ENCODE measurements at regions not wholly inside any gene's neighbourhood (a gene's known extent, or its start where the extent isn't known, plus 50 kb on each side); places are given as distances from the start of the nearest gene placed in this dataset.
A peak's percentile ranks its signal among the peaks of the same experiment; 100 is the strongest.
"Not testable (repeated sequence)": the region's sequence is repeated elsewhere in the genome, so short reads cannot be mapped to it uniquely, and the experiment has no call there.

- intact Hi-C loops (cut with DNase I), result no loop called here
- Histone ChIP-seq H3K4me1 (peaks cover 0 to 36% (median 15%) of the 10 kb centered on the region in 4 donors), H3K9me3 (no peaks in the 10 kb centered on the region), H3K36me3 (no peaks in the 10 kb centered on the region), H3K27me3 (no peaks in the 10 kb centered on the region), H3K4me3 (no peak overlapping the region), H3K27ac (peak overlapping the region in 3 of 4 donors; percentile 8 to 51 (median 46))
- peak in 1 of 4 donors; percentile 14 for TF ChIP-seq EP300 (IDR thresholded peaks at IDR 0.05)
- no peak for TF ChIP-seq POLR2A (IDR thresholded peaks at IDR 0.05)
- TF ChIP-seq POLR2AphosphoS5 (IDR thresholded peaks at IDR 0.05), result peak; percentile 17 to 81 (median 50)
- no peak for DNase-seq
Measured at GRCh38 chr7:84908196-84908793, 278.6 kb downstream of the SEMA3D start.

GRCh38 chr7:84906889-84907288 lies 280.0 kb downstream of the SEMA3D start:
- no peaks in the 10 kb centered on the region for H3K27me3 ChIP-seq
- peaks cover 0 to 33% (median 14%) of the 10 kb centered on the region in 4 donors for H3K4me1 ChIP-seq
- intact Hi-C loops (cut with DNase I), result no loop called here
- H3K9me3 ChIP-seq, result no peaks in the 10 kb centered on the region
- no peak for TF ChIP-seq POLR2A (IDR thresholded peaks at IDR 0.05)
- TF ChIP-seq EP300 (IDR thresholded peaks at IDR 0.05), result no peak
- no peak overlapping the region for H3K4me3 ChIP-seq
- H3K36me3 ChIP-seq, result no peaks in the 10 kb centered on the region
- peak overlapping the region in 3 of 4 donors; percentile 34 to 51 (median 46) for H3K27ac ChIP-seq
- no peak for DNase-seq
- 85 to 87% methylated on average over 4 of the region's 4 CpGs for WGBS, 2 donors

GRCh38 chr7:84904561-84904960 lies 282.3 kb downstream of the SEMA3D start:
- no peaks in the 10 kb centered on the region for H3K9me3 ChIP-seq
- H3K27me3 ChIP-seq, result no peaks in the 10 kb centered on the region
- H3K36me3 ChIP-seq, result no peaks in the 10 kb centered on the region
- no peak for TF ChIP-seq CTCF (IDR thresholded peaks at IDR 0.05)
- no peak for TF ChIP-seq POLR2A (IDR thresholded peaks at IDR 0.05)
- no peak for TF ChIP-seq EP300 (IDR thresholded peaks at IDR 0.05)
- no peak for TF ChIP-seq POLR2AphosphoS5 (IDR thresholded peaks at IDR 0.05)
- peaks cover 0 to 33% (median 14%) of the 10 kb centered on the region in 4 donors for H3K4me1 ChIP-seq
- no peak overlapping the region for H3K27ac ChIP-seq
- no peak for DNase-seq
- intact Hi-C loops (cut with DNase I), result no loop called here
- H3K4me3 ChIP-seq, result no peak overlapping the region

GRCh38 chr7:84901366-84901765 lies 285.5 kb downstream of the SEMA3D start:
- Histone ChIP-seq H3K36me3 (no peaks in the 10 kb centered on the region), H3K9me3 (no peaks in the 10 kb centered on the region), H3K27me3 (no peaks in the 10 kb centered on the region), H3K4me1 (peaks cover 0 to 8% (median 0%) of the 10 kb centered on the region in 4 donors), H3K4me3 (no peak overlapping the region), H3K27ac (no peak overlapping the region)
- DNase-seq, result no peak
- intact Hi-C loops (cut with DNase I), result no loop called here
- no peak for TF ChIP-seq POLR2AphosphoS5 (IDR thresholded peaks at IDR 0.05)
- no peak for TF ChIP-seq POLR2A (IDR thresholded peaks at IDR 0.05)
- no peak for TF ChIP-seq CTCF (IDR thresholded peaks at IDR 0.05)
- TF ChIP-seq EP300 (IDR thresholded peaks at IDR 0.05), result no peak

GRCh38 chr7:84900215-84900614 lies 286.6 kb downstream of the SEMA3D start:
- intact Hi-C loops (cut with DNase I), result no loop called here
- no peak overlapping the region for H3K4me3 ChIP-seq
- 65 to 71% methylated on average over 3 of the region's 3 CpGs for WGBS, 2 donors
- H3K27me3 ChIP-seq, result no peaks in the 10 kb centered on the region
- DNase-seq, result no peak
- TF ChIP-seq POLR2A (IDR thresholded peaks at IDR 0.05), result no peak
- TF ChIP-seq POLR2AphosphoS5 (IDR thresholded peaks at IDR 0.05), result no peak
- TF ChIP-seq CTCF (IDR thresholded peaks at IDR 0.05), result no peak
- TF ChIP-seq EP300 (IDR thresholded peaks at IDR 0.05), result no peak
- H3K27ac ChIP-seq, result no peak overlapping the region
- peaks cover 0 to 8% (median 0%) of the 10 kb centered on the region in 4 donors for H3K4me1 ChIP-seq
- no peaks in the 10 kb centered on the region for H3K36me3 ChIP-seq
- peaks cover 0 to 3% (median 0%) of the 10 kb centered on the region in 4 donors for H3K9me3 ChIP-seq

GRCh38 chr7:84895563-84895962 lies 291.3 kb downstream of the SEMA3D start:
- TF ChIP-seq CTCF (IDR thresholded peaks at IDR 0.05) (no peak), POLR2A (IDR thresholded peaks at IDR 0.05) (no peak), POLR2AphosphoS5 (IDR thresholded peaks at IDR 0.05) (no peak), EP300 (IDR thresholded peaks at IDR 0.05) (no peak)
- H3K9me3 ChIP-seq, result peaks cover 0 to 3% (median 0%) of the 10 kb centered on the region in 4 donors
- no peak overlapping the region for H3K4me3 ChIP-seq
- intact Hi-C loops (cut with DNase I), result no loop called here
- H3K27me3 ChIP-seq, result no peaks in the 10 kb centered on the region
- H3K27ac ChIP-seq, result no peak overlapping the region
- 85 to 90% methylated on average over 3 of the region's 3 CpGs for WGBS, 2 donors
- no peaks in the 10 kb centered on the region for H3K4me1 ChIP-seq
- H3K36me3 ChIP-seq, result no peaks in the 10 kb centered on the region
- no peak for DNase-seq

GRCh38 chr7:84883570-84883969 lies 303.3 kb downstream of the SEMA3D start:
- DNase-seq; H3K36me3 ChIP-seq; H3K9me3 ChIP-seq; H3K4me1 ChIP-seq; H3K4me3 ChIP-seq; H3K27ac ChIP-seq; H3K27me3 ChIP-seq; intact Hi-C loops (cut with DNase I): not testable (repeated sequence)
- 88 to 91% methylated on average over 1 of the region's 1 CpG for WGBS, 2 donors

GRCh38 chr7:84880326-84880997 lies 306.4 kb downstream of the SEMA3D start:
- H3K4me1 ChIP-seq; H3K4me3 ChIP-seq; H3K9me3 ChIP-seq; intact Hi-C loops (cut with DNase I); H3K27ac ChIP-seq; H3K27me3 ChIP-seq; H3K36me3 ChIP-seq; DNase-seq: not testable (repeated sequence)
- 96 to 97% methylated on average over 60 of the region's 60 CpGs for WGBS, 2 donors
